Fibroblast of pulmonary artery (primary cell): ENCODE measurements at regions not wholly inside any gene's neighbourhood (a gene's known extent, or its start where the extent isn't known, plus 50 kb on each side); places are given as distances from the start of the nearest gene placed in this dataset.

Experiments
- DNase-seq: peaks from one replicate; pipeline ENCODE4 v3.0.0-alpha.2; 2010; ENCODE audit warnings: low read depth
- H3K4me3 ChIP-seq: replicated peaks from 2 replicates; pipeline ENCODE4 v1.5.1; 2011; ENCODE audit warnings: low read depth, mild to moderate bottlenecking, control low read depth, low read length, moderate library complexity
- CTCF ChIP-seq: IDR thresholded peaks from 2 replicates; pipeline ENCODE4 v1.5.1; 2011; ENCODE audit warnings: mild to moderate bottlenecking, control low read depth, low read length, inconsistent platforms; ENCODE audit errors: missing control alignments

- TF ChIP-seq CTCF, result no peak
- H3K4me3 ChIP-seq, result no peak overlapping the region
- no peak for DNase-seq
Measured at GRCh38 chr1:185368913-185369491, 52.0 kb upstream of the IVNS1ABP start.

- no peak for TF ChIP-seq CTCF
- no peak for DNase-seq
- H3K4me3 ChIP-seq, result no peak overlapping the region
Measured at GRCh38 chr1:185368313-185368855, 51.3 kb upstream of the IVNS1ABP start.

- no peak for TF ChIP-seq CTCF
- H3K4me3 ChIP-seq, result no peak overlapping the region
- no peak for DNase-seq
Measured at GRCh38 chr1:185367218-185367617, 50.2 kb upstream of the IVNS1ABP start.
